ENCODE measurements at regions not wholly inside any gene's neighbourhood (a gene's known extent, or its start where the extent isn't known, plus 50 kb on each side); places are given as distances from the start of the nearest gene placed in this dataset.

DNA sequence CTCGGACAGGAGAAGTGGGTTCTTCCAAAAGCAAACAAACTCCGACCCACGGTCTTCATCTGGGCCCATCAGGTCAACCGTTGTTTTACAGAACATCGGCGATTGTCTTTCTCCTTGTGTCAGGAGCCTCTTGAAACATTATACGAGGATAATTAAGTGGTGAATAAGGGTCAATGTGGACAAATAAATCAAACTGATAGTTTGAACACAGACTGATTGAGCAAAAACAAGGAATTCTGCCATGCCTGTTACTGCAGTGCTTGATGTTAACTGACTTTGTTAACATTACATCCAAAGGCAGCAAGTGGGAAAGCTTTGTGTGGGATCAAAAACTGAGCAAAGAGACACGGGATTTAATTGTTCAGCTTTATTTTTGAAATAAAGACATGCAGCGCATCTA is 101.1 kb upstream of the IFNGR1 start:
- no peaks in the 10 kb centered on the region for H3K27me3 Mint-ChIP-seq (ENCODE audit: insufficient read depth, unreplicated experiment)
- POLR2A ChIA-PET: no interaction called here

DNA sequence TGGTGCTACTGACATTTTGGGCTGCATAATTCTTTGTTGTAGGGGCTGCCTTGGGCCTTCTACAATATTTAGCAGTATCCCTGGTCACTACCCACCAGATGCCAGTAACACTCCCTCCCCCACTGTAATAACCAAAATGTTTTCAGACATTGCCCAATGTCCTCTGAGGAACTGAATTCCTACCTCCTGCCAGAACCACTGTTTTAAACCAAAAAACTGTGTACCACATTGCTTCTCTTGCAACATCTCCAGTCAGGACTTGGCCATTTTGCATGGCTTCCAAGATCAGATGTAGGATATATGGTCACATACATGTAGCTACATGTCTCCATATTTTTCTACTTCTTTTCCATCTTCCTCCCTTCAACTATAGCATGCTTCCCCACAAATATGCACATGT is 97.4 kb upstream of the IFNGR1 start:
- intact Hi-C loops (cut with micrococcal nuclease): no loop called here

More for the DNA sequence above, 101.1 kb upstream of the IFNGR1 start:
- Mint-ChIP-seq H3K27ac (ENCODE audit: low read depth, unreplicated experiment) (no peak overlapping the region), H3K4me3 (ENCODE audit: unreplicated experiment) (no peak overlapping the region), H3K9me3 (ENCODE audit: unreplicated experiment) (no peaks in the 10 kb centered on the region), H3K36me3 (ENCODE audit: insufficient read depth, unreplicated experiment) (no peaks in the 10 kb centered on the region), H3K4me1 (ENCODE audit: insufficient read depth, unreplicated experiment) (peaks cover 10% of the 10 kb centered on the region)
- intact Hi-C loops (cut with micrococcal nuclease): no loop called here
- TF ChIP-seq, protein P1, sequence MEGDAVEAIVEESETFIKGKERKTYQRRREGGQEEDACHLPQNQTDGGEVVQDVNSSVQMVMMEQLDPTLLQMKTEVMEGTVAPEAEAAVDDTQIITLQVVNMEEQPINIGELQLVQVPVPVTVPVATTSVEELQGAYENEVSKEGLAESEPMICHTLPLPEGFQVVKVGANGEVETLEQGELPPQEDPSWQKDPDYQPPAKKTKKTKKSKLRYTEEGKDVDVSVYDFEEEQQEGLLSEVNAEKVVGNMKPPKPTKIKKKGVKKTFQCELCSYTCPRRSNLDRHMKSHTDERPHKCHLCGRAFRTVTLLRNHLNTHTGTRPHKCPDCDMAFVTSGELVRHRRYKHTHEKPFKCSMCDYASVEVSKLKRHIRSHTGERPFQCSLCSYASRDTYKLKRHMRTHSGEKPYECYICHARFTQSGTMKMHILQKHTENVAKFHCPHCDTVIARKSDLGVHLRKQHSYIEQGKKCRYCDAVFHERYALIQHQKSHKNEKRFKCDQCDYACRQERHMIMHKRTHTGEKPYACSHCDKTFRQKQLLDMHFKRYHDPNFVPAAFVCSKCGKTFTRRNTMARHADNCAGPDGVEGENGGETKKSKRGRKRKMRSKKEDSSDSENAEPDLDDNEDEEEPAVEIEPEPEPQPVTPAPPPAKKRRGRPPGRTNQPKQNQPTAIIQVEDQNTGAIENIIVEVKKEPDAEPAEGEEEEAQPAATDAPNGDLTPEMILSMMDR (IDR thresholded peaks at IDR 0.05; ENCODE audit: unreplicated experiment): no peak
- CTCF ChIA-PET: interaction anchor here (0.6 to 1.3 kb wide), 3 partner anchors 11 to 49 kb away, joined by 3 to 4 read pairs (median 3); no protein-coding TSS in a partner anchor
- no peak for DNase-seq (ENCODE audit: unreplicated experiment)
- BruUV-seq (replicated peaks): no TSS peak

DNA sequence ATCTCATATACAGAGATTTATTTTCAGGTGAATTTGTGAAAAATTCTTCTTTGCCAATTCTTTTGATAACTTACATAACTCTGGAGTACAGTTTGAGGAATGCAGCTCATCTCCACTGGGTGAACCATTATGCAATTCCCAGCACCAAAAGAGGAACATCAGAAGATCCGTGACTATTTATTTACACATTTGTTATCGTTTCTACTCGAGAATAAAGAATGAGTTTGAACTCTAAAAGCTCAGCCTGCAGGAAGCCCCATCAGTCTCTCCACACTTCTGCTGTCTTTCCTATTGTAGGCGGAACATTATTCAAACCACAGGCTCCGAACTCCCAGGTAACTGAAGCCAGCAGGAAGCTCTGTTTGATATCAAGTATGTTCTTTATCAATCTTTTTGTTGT is 95.9 kb upstream of the IFNGR1 start:
- Mint-ChIP-seq H3K9me3 (ENCODE audit: unreplicated experiment) (no peaks in the 10 kb centered on the region), H3K4me1 (ENCODE audit: insufficient read depth, unreplicated experiment) (peaks cover 10% of the 10 kb centered on the region), H3K27ac (ENCODE audit: low read depth, unreplicated experiment) (no peak overlapping the region), H3K36me3 (ENCODE audit: insufficient read depth, unreplicated experiment) (no peaks in the 10 kb centered on the region), H3K4me3 (ENCODE audit: unreplicated experiment) (no peak overlapping the region), H3K27me3 (ENCODE audit: insufficient read depth, unreplicated experiment) (no peaks in the 10 kb centered on the region)
- no TSS peak for BruUV-seq (replicated peaks)
- CTCF ChIA-PET: interaction anchor here (0.6 to 3.1 kb wide), 20 partner anchors 8 to 329 kb away, joined by 3 to 26 read pairs (median 4); no protein-coding TSS in a partner anchor
- TF ChIP-seq, protein P1 (IDR thresholded peaks at IDR 0.05; ENCODE audit: unreplicated experiment): no peak
- POLR2A ChIA-PET: interaction anchor here (0.8 to 3.1 kb wide), 6 partner anchors 9 to 210 kb away, joined by 3 to 21 read pairs (median 4); no protein-coding TSS in a partner anchor
- DNase-seq (ENCODE audit: unreplicated experiment): peak; percentile 13
- intact Hi-C loops (cut with micrococcal nuclease): no loop called here

More for the DNA sequence above, 97.4 kb upstream of the IFNGR1 start:
- DNase-seq (ENCODE audit: unreplicated experiment): peak; percentile 24
- TF ChIP-seq, protein P1 (IDR thresholded peaks at IDR 0.05; ENCODE audit: unreplicated experiment): no peak
- ChIA-PET CTCF (interaction anchor here (0.6 kb wide), 1 partner anchor 360 kb away, joined by 3 read pairs; no protein-coding TSS in a partner anchor), POLR2A (no interaction called here)
- Mint-ChIP-seq H3K9me3 (ENCODE audit: unreplicated experiment) (no peaks in the 10 kb centered on the region), H3K4me1 (ENCODE audit: insufficient read depth, unreplicated experiment) (peaks cover 10% of the 10 kb centered on the region), H3K27ac (ENCODE audit: low read depth, unreplicated experiment) (no peak overlapping the region), H3K27me3 (ENCODE audit: insufficient read depth, unreplicated experiment) (no peaks in the 10 kb centered on the region), H3K36me3 (ENCODE audit: insufficient read depth, unreplicated experiment) (no peaks in the 10 kb centered on the region), H3K4me3 (ENCODE audit: unreplicated experiment) (no peak overlapping the region)
- no TSS peak for BruUV-seq (replicated peaks)

DNA sequence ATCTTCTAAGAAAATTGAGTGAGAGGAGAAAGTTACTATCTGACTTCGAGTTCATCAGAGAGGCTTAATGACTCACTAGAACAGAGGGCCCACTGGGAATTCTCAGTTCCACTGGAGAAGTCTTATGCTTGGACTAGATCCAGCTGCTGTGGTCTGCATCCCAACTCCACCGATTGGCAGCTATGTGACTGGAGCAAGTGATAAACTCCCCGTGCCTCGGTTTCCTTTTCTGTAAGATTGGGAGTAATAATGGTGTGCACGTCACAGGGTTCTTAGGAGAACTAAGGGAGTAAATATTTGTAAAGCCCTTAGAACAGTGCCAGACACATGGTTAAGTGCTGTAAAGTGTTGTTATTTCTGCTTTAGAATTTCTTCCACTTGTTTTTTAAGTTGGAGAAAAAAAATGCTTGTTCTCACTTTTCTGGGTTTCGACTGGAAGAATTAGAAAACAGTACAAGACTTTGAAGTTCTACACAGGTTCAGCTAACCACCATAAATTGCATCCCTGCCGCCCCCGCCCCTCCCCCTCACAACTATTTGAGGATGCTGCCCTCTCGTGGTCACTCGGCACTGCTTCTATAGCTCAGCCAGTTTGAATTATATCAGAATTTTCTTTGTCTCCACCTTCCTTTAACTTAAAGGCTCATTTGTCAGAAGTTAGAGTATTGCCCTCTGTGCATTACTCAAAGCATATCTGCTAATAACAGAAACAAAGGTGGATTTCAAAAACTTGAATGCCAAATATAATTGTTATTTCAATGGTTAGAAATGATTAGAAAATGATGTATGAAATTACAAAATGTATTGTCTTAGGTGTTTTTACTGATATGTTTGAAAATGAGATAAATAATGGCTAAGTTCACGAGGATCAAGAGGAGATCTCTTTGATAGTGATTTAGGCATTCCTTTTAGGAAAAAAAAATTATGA is 95.0 kb upstream of the IFNGR1 start:
- H3K9me3 Mint-ChIP-seq (ENCODE audit: unreplicated experiment): no peaks in the 10 kb centered on the region
- POLR2A ChIA-PET: interaction anchor here (0.6 to 3.1 kb wide), 14 partner anchors 10 to 209 kb away, joined by 3 to 21 read pairs (median 4); no protein-coding TSS in a partner anchor
- no TSS peak for BruUV-seq (replicated peaks)
- H3K4me3 Mint-ChIP-seq (ENCODE audit: unreplicated experiment): no peak overlapping the region
- no peaks in the 10 kb centered on the region for H3K27me3 Mint-ChIP-seq (ENCODE audit: insufficient read depth, unreplicated experiment)
- intact Hi-C loops (cut with micrococcal nuclease): loop anchor here (1.0 to 5.0 kb wide), 8 partner anchors 43 to 467 kb away; partner anchors contain the start of gene IFNGR1
- TF ChIP-seq, protein P1 (IDR thresholded peaks at IDR 0.05; ENCODE audit: unreplicated experiment): peak; percentile 67
- no peaks in the 10 kb centered on the region for H3K36me3 Mint-ChIP-seq (ENCODE audit: insufficient read depth, unreplicated experiment)
- CTCF ChIA-PET: interaction anchor here (0.5 to 3.1 kb wide), 39 partner anchors 8 to 661 kb away, joined by 3 to 26 read pairs (median 4); no protein-coding TSS in a partner anchor
- peak; percentile 76 for DNase-seq (ENCODE audit: unreplicated experiment)
- H3K27ac Mint-ChIP-seq (ENCODE audit: low read depth, unreplicated experiment): no peak overlapping the region
- peaks cover 18% of the 10 kb centered on the region for H3K4me1 Mint-ChIP-seq (ENCODE audit: insufficient read depth, unreplicated experiment)

Data from MCF 10A (cell line).